Testis (tissue), 2 donors: ENCODE measurements at regions not wholly inside any gene's neighbourhood (a gene's known extent, or its start where the extent isn't known, plus 50 kb on each side); places are given as distances from the start of the nearest gene placed in this dataset.

ENCODE experiments used
- CTCF ChIP-seq, 3 experiments: fragments of 450-650 bp in 2 of 3; fragments of 200-600 bp in 1 of 3; sonication (generic) in 1 of 3; IDR thresholded peaks; one replicate each; pipeline ENCODE4 v1.5.1; 2016 to 2019; ENCODE audit warnings: antibody characterized with exemption in 3 of 3, mild to moderate bottlenecking in 2 of 3, moderate library complexity in 1 of 3
- POLR2A ChIP-seq: fragments of 450-650 bp; IDR thresholded peaks from one replicate; pipeline ENCODE4 v1.6.1; 2017; ENCODE audit warnings: antibody characterized with exemption, mild to moderate bottlenecking, moderate library complexity

GRCh38 chr11:96622026-96622634 is 232.3 kb downstream of the JRKL start:
- TF ChIP-seq CTCF (IDR thresholded peaks at IDR 0.05) (no peak), POLR2A (no peak)
